ENCODE measurements at regions not wholly inside any gene's neighbourhood (a gene's known extent, or its start where the extent isn't known, plus 50 kb on each side); places are given as distances from the start of the nearest gene placed in this dataset.

DNA sequence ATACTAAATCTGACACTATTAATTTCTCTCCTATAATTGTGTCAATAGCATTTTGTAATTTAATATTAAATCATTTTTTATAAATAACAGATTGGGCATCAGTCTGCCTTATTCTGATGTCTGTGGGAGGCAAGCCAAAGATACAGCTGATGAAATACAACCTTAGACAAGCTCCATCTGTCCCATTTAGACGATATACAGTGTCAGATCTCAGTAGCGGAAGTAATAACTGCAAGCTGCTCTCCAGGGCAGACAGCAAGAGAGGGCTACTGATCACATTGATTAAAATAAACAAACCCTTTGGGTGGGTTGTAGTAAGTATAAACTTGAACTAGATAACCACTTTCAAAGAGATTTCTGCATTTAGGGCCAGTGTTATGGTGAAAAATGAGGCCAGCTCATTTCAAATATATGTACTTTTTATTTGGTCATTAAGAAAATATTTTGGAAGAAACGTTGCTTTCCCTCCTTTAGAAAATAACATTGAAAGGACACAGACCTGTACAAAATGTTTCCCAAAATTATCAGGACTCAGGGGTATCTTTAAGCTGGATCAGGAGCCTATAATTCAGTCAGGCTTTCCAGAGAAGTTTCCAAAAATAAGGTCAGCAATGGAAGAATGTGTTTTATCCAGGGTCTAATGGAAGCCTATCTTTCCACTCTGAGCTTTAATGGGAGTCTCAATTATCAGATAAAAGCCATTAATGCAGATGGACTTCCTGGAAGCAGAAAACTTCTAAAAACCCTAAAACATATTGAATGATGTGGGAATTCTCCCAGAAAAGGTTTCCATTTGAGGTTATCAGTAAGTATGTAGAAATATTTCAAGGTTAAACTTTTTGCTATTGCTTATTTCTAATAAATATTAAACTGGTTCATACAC, 1028.8 kb upstream of the IGFBP7 start:
- TF ChIP-seq, protein P1, sequence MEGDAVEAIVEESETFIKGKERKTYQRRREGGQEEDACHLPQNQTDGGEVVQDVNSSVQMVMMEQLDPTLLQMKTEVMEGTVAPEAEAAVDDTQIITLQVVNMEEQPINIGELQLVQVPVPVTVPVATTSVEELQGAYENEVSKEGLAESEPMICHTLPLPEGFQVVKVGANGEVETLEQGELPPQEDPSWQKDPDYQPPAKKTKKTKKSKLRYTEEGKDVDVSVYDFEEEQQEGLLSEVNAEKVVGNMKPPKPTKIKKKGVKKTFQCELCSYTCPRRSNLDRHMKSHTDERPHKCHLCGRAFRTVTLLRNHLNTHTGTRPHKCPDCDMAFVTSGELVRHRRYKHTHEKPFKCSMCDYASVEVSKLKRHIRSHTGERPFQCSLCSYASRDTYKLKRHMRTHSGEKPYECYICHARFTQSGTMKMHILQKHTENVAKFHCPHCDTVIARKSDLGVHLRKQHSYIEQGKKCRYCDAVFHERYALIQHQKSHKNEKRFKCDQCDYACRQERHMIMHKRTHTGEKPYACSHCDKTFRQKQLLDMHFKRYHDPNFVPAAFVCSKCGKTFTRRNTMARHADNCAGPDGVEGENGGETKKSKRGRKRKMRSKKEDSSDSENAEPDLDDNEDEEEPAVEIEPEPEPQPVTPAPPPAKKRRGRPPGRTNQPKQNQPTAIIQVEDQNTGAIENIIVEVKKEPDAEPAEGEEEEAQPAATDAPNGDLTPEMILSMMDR (IDR thresholded peaks at IDR 0.05; ENCODE audit: insufficient read depth, low read depth, low read length, missing control alignments), result no peak
- DNase-seq (ENCODE audit: low read depth), result no peak
- H3K4me3 ChIP-seq (ENCODE audit: low read length), result no peak overlapping the region

DNA sequence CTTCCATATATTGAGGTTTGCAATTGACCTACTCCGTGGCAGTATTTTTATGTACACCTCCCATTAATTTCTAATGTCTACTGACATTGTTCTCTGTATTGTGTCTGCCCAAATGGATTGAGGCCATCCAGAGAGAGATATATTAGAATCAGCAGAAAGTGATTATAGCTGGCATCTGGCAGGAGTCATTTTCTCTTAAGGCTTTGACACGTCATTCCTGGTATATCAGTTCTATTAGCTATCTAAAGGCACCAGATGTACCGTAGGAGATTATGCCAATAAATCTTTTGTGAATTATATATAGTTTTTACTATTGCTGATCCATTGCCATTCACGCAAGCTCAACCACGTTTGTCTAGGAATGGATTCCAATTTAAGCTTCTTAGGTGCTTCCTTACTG, 1026.4 kb upstream of the IGFBP7 start:
- DNase-seq (ENCODE audit: low read depth), result no peak
- no peak overlapping the region for H3K4me3 ChIP-seq (ENCODE audit: low read length)
- TF ChIP-seq, protein P1 (IDR thresholded peaks at IDR 0.05; ENCODE audit: insufficient read depth, low read depth, low read length, missing control alignments), result no peak

DNA sequence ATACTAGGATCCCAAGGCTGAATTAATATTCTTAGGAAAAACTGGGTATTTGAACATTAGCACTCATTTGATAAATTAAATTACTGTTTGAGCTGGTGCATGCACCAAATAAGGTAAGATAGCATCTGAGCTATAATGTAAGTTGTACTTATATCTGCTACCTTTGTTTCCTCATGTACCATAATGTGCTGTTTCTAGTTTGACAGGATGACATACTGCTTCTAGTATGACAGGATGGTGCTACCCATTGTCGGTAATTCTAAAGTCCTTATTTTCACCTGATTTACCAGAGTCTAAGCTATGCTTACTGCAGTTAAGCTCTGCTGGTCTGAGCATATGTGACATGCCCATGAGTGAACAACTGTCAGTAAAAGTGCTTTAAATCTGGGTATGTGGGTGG, 1017.5 kb upstream of the IGFBP7 start:
- DNase-seq (ENCODE audit: low read depth), result no peak
- TF ChIP-seq, protein P1 (IDR thresholded peaks at IDR 0.05; ENCODE audit: insufficient read depth, low read depth, low read length, missing control alignments), result no peak
- H3K4me3 ChIP-seq (ENCODE audit: low read length), result no peak overlapping the region

DNA sequence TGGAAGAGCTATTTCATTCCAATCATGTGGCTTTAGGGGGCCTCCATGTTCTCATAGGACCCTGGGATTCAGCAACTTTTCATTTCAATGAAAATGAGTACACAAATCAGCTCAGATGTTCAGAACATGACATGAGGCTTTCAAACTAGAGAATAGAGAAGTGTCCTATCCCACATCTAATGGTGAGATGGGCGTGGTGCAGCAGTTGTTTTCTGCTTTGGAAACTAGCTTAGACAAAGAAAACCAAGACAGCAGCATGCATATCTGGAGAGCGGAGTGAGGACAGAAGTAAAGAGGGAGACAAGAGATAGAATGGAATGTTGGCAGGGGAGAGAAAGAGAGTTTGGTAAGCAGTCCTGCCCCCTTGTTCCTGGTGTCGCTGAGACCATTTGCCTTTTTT, 1009.1 kb upstream of the IGFBP7 start:
- no peak for DNase-seq (ENCODE audit: low read depth)
- TF ChIP-seq, protein P1 (IDR thresholded peaks at IDR 0.05; ENCODE audit: insufficient read depth, low read depth, low read length, missing control alignments), result no peak
- no peak overlapping the region for H3K4me3 ChIP-seq (ENCODE audit: low read length)

DNA sequence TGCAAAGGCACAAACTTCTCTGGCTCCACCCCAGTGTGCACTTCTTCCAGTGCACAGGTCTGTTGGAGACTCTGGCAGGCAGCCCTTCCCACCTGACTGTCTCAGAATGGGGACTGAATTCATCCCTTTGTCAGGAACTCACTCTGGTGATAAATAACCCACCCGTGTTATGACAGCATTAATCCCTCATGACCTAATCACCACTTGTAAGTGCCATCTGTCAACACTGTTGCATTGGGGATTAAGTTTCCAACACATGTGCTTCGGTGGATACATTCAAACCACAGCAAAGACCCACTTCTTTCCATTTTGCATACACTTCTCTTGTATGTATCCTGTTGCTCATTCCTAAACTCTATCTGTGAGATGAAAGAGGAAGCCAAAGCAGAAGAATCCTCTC, 1002.9 kb upstream of the IGFBP7 start:
- no peak overlapping the region for H3K4me3 ChIP-seq (ENCODE audit: low read length)
- TF ChIP-seq, protein P1 (IDR thresholded peaks at IDR 0.05; ENCODE audit: insufficient read depth, low read depth, low read length, missing control alignments), result no peak
- no peak for DNase-seq (ENCODE audit: low read depth)

DNA sequence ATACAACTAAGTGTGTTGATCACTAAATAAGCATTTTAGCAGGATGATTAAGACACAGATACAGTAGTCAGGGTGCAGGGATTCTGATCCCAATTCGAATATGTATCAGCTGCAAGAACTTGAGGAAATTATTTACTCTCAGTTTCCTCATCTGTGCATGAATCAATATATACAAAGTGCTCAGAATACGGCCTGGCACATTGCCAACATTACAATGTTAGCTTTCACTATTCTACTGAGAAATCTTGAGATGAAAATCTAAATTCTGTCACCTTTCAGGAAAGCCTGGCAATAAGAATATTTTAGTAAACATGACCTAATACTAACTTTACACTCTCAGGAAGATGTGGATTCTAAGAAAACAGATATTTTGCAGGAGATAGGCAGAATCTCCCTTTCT, 1001.6 kb upstream of the IGFBP7 start:
- no peak overlapping the region for H3K4me3 ChIP-seq (ENCODE audit: low read length)
- DNase-seq (ENCODE audit: low read depth), result no peak
- TF ChIP-seq, protein P1 (IDR thresholded peaks at IDR 0.05; ENCODE audit: insufficient read depth, low read depth, low read length, missing control alignments), result no peak

DNA sequence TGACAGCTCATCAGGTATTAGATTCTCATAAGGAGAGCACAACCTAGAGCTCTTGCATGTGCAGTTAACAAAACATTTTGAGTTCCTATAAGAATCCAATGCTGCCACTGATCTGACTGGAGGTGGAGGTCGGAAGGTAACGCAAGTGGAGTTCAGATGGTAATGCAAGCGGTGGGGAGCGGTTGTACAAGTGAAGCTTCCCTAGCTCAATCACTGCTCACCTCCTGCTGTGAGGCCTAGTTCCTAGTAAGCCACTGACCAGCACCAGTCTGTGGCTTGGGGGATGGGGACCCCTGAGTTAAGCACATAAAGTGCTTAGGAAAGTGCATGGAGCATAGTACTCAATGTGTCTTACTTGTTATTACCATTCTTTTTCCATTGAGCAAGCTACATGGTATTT, 983.2 kb upstream of the IGFBP7 start:
- DNase-seq (ENCODE audit: low read depth), result no peak
- TF ChIP-seq, protein P1 (IDR thresholded peaks at IDR 0.05; ENCODE audit: insufficient read depth, low read depth, low read length, missing control alignments), result no peak
- H3K4me3 ChIP-seq (ENCODE audit: low read length), result no peak overlapping the region
